ENCODE measurements at regions not wholly inside any gene's neighbourhood (a gene's known extent, or its start where the extent isn't known, plus 50 kb on each side); places are given as distances from the start of the nearest gene placed in this dataset.

DNA sequence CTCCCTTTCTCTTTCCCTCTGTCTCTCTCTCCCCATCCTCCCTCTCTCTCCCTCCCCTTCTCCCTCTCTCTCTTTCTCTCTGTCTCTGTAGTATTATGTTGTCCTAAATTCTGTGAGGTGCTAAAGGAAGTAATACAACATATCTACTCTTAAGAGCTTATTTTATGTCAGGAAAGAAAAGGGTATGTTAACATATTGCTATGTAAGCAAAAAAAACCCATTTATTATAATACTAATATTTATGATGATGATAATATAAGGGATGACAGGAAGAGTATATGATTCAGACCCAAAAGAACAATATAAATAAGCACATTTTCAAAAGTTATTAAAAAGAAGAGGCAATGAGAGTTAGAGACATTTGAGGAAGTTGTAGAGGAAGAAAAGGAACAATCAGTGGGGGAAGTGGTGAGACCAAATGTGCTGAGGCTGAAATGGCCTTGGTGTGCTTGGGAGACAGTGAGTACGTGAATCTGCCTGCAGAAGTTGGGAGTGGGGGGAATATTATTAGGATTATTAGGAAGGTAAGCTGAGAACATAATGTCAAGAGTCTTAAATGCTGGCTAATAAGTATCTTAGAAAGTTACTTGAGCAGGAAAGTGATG, 303.6 kb upstream of the FERMT1 start:
- no peaks in the 10 kb centered on the region for H3K9me3 Mint-ChIP-seq (ENCODE audit: unreplicated experiment)
- TF ChIP-seq, protein P1, sequence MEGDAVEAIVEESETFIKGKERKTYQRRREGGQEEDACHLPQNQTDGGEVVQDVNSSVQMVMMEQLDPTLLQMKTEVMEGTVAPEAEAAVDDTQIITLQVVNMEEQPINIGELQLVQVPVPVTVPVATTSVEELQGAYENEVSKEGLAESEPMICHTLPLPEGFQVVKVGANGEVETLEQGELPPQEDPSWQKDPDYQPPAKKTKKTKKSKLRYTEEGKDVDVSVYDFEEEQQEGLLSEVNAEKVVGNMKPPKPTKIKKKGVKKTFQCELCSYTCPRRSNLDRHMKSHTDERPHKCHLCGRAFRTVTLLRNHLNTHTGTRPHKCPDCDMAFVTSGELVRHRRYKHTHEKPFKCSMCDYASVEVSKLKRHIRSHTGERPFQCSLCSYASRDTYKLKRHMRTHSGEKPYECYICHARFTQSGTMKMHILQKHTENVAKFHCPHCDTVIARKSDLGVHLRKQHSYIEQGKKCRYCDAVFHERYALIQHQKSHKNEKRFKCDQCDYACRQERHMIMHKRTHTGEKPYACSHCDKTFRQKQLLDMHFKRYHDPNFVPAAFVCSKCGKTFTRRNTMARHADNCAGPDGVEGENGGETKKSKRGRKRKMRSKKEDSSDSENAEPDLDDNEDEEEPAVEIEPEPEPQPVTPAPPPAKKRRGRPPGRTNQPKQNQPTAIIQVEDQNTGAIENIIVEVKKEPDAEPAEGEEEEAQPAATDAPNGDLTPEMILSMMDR (IDR thresholded peaks at IDR 0.05) = no peak
- H3K36me3 Mint-ChIP-seq (ENCODE audit: unreplicated experiment) = no peaks in the 10 kb centered on the region
- DNase-seq (ENCODE audit: extremely low spot score, unreplicated experiment) = no peak
- H3K4me3 Mint-ChIP-seq (ENCODE audit: unreplicated experiment) = no peak overlapping the region
- no peak overlapping the region for H3K27ac Mint-ChIP-seq (ENCODE audit: unreplicated experiment)
- no peaks in the 10 kb centered on the region for H3K4me1 Mint-ChIP-seq (ENCODE audit: unreplicated experiment)
- H3K27me3 Mint-ChIP-seq (ENCODE audit: unreplicated experiment) = peaks cover 4% of the 10 kb centered on the region

DNA sequence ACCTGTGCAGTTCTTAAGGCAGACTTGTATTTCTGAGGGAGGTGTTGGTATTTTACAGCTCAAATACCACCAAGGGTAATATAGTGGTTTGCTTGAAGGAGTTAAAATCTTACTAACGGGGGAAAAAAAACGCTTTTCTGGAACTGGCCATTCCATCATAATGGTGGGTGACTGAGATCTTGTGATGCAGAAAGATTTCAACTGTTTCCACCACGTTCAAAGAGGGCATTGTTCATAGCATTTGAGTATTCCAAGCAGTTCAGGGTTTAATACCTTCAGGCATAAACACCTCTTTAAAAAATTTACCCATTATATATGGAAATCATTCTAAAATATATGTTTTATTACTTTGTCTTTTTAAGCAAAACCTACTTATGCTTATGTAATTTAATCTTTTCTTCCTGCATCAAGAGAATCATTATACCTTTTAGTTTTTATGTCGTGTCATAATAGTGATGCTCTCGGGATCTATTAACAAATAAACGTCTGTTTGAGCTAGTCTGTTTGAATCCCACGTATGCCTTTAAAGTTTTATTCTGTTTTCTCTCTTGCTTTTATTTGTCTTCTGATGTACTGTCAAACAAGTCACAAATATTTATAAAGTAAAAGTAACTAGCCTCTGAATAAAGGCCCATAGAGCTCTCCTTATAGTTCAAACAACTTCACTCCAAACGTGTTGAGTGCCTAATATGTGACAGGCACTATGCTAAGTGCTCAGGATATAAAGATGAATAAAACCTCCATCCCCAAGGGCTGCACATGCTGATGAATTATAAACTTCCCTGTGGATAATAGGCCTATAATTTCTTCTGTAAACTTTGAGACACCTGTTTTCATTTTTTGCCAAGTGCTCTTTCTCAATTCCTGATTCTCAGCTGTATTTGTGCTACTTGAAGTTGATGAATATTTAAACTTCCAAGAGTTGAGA, 298.8 kb upstream of the FERMT1 start:
- Mint-ChIP-seq H3K9me3 (ENCODE audit: unreplicated experiment) (no peaks in the 10 kb centered on the region), H3K4me1 (ENCODE audit: unreplicated experiment) (no peaks in the 10 kb centered on the region), H3K4me3 (ENCODE audit: unreplicated experiment) (no peak overlapping the region), H3K36me3 (ENCODE audit: unreplicated experiment) (no peaks in the 10 kb centered on the region), H3K27ac (ENCODE audit: unreplicated experiment) (no peak overlapping the region), H3K27me3 (ENCODE audit: unreplicated experiment) (peaks cover 6% of the 10 kb centered on the region)
- TF ChIP-seq, protein P1 (IDR thresholded peaks at IDR 0.05) = no peak
- no peak for DNase-seq (ENCODE audit: extremely low spot score, unreplicated experiment)

DNA sequence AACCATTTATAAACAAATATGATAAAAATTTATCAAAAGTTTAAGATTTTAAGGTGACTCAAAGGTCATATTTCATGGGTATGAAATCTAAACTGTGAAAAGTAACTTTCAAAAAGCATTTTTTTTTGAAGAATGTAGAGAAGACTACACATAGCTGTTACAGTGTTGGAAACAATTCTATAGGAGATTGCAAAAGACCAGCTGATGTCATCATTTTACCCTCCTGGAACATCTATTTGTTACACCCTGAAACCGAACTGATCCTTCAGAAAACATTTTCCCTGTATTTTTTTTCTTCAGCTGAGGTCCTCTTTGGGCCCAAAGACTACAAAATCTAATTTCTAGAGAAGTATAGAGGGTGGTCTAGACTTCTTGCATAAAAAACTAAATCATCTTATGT, 297.5 kb upstream of the FERMT1 start:
- DNase-seq (ENCODE audit: extremely low spot score, unreplicated experiment) = no peak
- H3K4me3 Mint-ChIP-seq (ENCODE audit: unreplicated experiment) = no peak overlapping the region

DNA sequence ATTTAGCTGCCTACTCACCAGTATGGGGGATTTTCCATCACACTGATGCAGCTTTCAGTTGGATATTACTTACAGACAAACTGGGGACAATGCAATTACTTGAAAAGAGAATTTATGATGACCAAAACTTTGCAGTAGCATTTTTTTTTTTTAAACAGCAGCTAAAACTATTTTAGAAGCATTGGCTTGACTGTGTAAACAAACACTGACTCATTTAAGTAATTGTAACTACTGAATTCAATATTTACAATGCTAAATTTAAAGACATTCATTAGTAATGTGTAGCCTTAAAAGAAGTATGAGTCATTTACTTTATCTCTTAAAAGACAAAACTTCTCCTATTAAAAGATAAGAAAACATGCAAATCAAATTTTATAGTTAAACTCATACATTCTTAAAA, 295.9 kb upstream of the FERMT1 start:
- Mint-ChIP-seq H3K4me1 (ENCODE audit: unreplicated experiment) (no peaks in the 10 kb centered on the region), H3K9me3 (ENCODE audit: unreplicated experiment) (no peaks in the 10 kb centered on the region), H3K27ac (ENCODE audit: unreplicated experiment) (no peak overlapping the region), H3K36me3 (ENCODE audit: unreplicated experiment) (no peaks in the 10 kb centered on the region), H3K4me3 (ENCODE audit: unreplicated experiment) (no peak overlapping the region), H3K27me3 (ENCODE audit: unreplicated experiment) (peaks cover 7% of the 10 kb centered on the region)
- DNase-seq (ENCODE audit: extremely low spot score, unreplicated experiment) = no peak
- TF ChIP-seq, protein P1 (IDR thresholded peaks at IDR 0.05) = no peak

More for the DNA sequence above, 297.5 kb upstream of the FERMT1 start:
- Mint-ChIP-seq H3K36me3 (ENCODE audit: unreplicated experiment) (no peaks in the 10 kb centered on the region), H3K27ac (ENCODE audit: unreplicated experiment) (no peak overlapping the region), H3K27me3 (ENCODE audit: unreplicated experiment) (peaks cover 4% of the 10 kb centered on the region), H3K9me3 (ENCODE audit: unreplicated experiment) (no peaks in the 10 kb centered on the region), H3K4me1 (ENCODE audit: unreplicated experiment) (no peaks in the 10 kb centered on the region)
- TF ChIP-seq, protein P1 (IDR thresholded peaks at IDR 0.05) = no peak

DNA sequence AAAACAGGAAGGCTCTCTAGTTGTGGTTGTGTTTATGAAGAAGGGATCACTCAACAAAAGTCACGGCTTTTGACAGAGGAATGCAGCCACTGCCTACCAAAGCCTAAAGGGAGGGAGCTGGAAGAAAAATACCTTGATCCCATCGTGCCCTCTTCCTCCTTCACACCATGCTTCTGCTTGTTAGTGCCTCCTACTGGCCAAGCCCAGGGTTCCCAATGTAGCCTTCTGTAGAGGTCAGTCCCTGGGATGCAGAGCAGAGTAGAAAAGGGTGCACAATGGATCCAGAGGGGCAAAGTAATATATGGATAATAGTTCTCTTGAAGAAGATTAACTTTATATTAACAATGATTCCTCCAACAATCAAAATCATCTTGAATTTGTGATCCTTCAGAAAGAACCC, 293.5 kb upstream of the FERMT1 start:
- no peaks in the 10 kb centered on the region for H3K36me3 Mint-ChIP-seq (ENCODE audit: unreplicated experiment)
- no peak for DNase-seq (ENCODE audit: extremely low spot score, unreplicated experiment)
- no peak overlapping the region for H3K4me3 Mint-ChIP-seq (ENCODE audit: unreplicated experiment)

More for the DNA sequence above, 293.5 kb upstream of the FERMT1 start:
- H3K27me3 Mint-ChIP-seq (ENCODE audit: unreplicated experiment) = peaks cover 10% of the 10 kb centered on the region
- H3K4me1 Mint-ChIP-seq (ENCODE audit: unreplicated experiment) = no peaks in the 10 kb centered on the region
- H3K9me3 Mint-ChIP-seq (ENCODE audit: unreplicated experiment) = no peaks in the 10 kb centered on the region
- no peak overlapping the region for H3K27ac Mint-ChIP-seq (ENCODE audit: unreplicated experiment)
- TF ChIP-seq, protein P1 (IDR thresholded peaks at IDR 0.05) = no peak
